CD14-positive monocyte (primary cell): ENCODE measurements at regions not wholly inside any gene's neighbourhood (a gene's known extent, or its start where the extent isn't known, plus 50 kb on each side); places are given as distances from the start of the nearest gene placed in this dataset.

ENCODE experiments used
- DNase-seq, 3 donors: peaks; one replicate each; pipeline ENCODE4 v3.0.0-alpha.2; 2011 to 2022
- H2AFZ ChIP-seq: 2 replicates; pipeline ENCODE4 v1.6.0; 2012; ENCODE audit warnings: mild to moderate bottlenecking, low read depth, low read length, inconsistent platforms; ENCODE audit not compliant: insufficient read depth, poor library complexity, severe bottlenecking
- H3K27ac ChIP-seq, 2 donors: 1 replicate in 1 of 2; 2 replicates in 1 of 2; pipeline ENCODE4 v1.5.1; 2012 to 2013; ENCODE audit warnings: low read length in 2 of 2, control low read depth in 1 of 2, inconsistent platforms in 1 of 2, low read depth in 1 of 2, mild to moderate bottlenecking in 1 of 2
- H3K27me3 ChIP-seq, 2 donors: one replicate each; pipeline versions ENCODE4 v1.6.0 to v1.6.1; 2011 to 2013; ENCODE audit warnings: low read length in 2 of 2; ENCODE audit not compliant: control insufficient read depth in 2 of 2, insufficient read depth in 2 of 2
- H3K36me3 ChIP-seq, 2 donors: replicated peaks in 1 of 2; 1 replicate in 1 of 2; 2 replicates in 1 of 2; pipeline versions ENCODE4 v1.5.1 to v1.6.1; 2012 to 2013; ENCODE audit warnings: low read length in 2 of 2, control low read depth in 1 of 2, inconsistent platforms in 1 of 2, mild to moderate bottlenecking in 1 of 2; ENCODE audit not compliant: insufficient read depth in 2 of 2, control insufficient read depth in 1 of 2
- H3K4me1 ChIP-seq, 2 donors: 1 replicate in 1 of 2; 2 replicates in 1 of 2; pipeline versions ENCODE4 v1.5.1 to v1.6.1; 2012 to 2013; ENCODE audit warnings: low read length in 2 of 2, control low read depth in 1 of 2, inconsistent platforms in 1 of 2, mild to moderate bottlenecking in 1 of 2, moderate library complexity in 1 of 2; ENCODE audit not compliant: insufficient read depth in 2 of 2, control insufficient read depth in 1 of 2
- H3K4me2 ChIP-seq: replicated peaks from 2 replicates; pipeline ENCODE3; 2012; ENCODE audit warnings: low read length, moderate library complexity, mild to moderate bottlenecking; ENCODE audit not compliant: poor library complexity, severe bottlenecking; ENCODE audit errors: extremely low read depth
- H3K4me3 ChIP-seq, 3 experiments: fragments of 200-600 bp in 1 of 3; sonication (generic) in 1 of 3; replicated peaks in 1 of 3; 1 replicate in 2 of 3; 2 replicates in 1 of 3; pipeline ENCODE4 v1.5.1; 2011 to 2013; ENCODE audit warnings: low read length in 3 of 3, mild to moderate bottlenecking in 3 of 3, control low read depth in 2 of 3, low read depth in 2 of 3, inconsistent platforms in 1 of 3, moderate library complexity in 1 of 3
- H3K79me2 ChIP-seq: 2 replicates; pipeline ENCODE4 v1.6.0; 2012; ENCODE audit warnings: mild to moderate bottlenecking, control low read depth, inconsistent platforms, low read length, moderate library complexity; ENCODE audit not compliant: insufficient read depth
- H3K9ac ChIP-seq: 2 replicates; pipeline ENCODE4 v1.6.0; 2017; ENCODE audit warnings: low read length, mild to moderate bottlenecking; ENCODE audit not compliant: insufficient read depth, poor library complexity, severe bottlenecking
- H3K9me3 ChIP-seq, 2 donors: replicated peaks in 1 of 2; 1 replicate in 1 of 2; 2 replicates in 1 of 2; pipeline versions ENCODE4 v1.5.1 to v1.6.1; 2012 to 2013; ENCODE audit warnings: low read length in 2 of 2, control low read depth in 1 of 2; ENCODE audit not compliant: control insufficient read depth in 1 of 2, insufficient read depth in 1 of 2
- H4K20me1 ChIP-seq: 2 replicates; pipeline ENCODE4 v1.6.0; 2012; ENCODE audit warnings: mild to moderate bottlenecking, low read length, control low read depth, moderate library complexity; ENCODE audit not compliant: insufficient read depth
- H3K27ac Mint-ChIP-seq, 7 donors: one replicate each; pipeline ENCODE4 v1.8.0; 2020; ENCODE audit warnings: mild to moderate bottlenecking in 7 of 7, mixed read lengths in 7 of 7, moderate library complexity in 6 of 7, inconsistent platforms in 2 of 7
- H3K27me3 Mint-ChIP-seq, 3 donors: one replicate each; pipeline ENCODE4 v1.8.0; 2021 to 2022; ENCODE audit warnings: low read depth in 3 of 3, mild to moderate bottlenecking in 3 of 3, mixed read lengths in 3 of 3, moderate library complexity in 3 of 3, inconsistent platforms in 1 of 3
- H3K36me3 Mint-ChIP-seq, 2 donors: one replicate each; pipeline ENCODE4 v1.8.0; 2020; ENCODE audit warnings: mixed read lengths in 2 of 2, inconsistent platforms in 1 of 2, mild to moderate bottlenecking in 1 of 2
- H3K4me1 Mint-ChIP-seq: one replicate; pipeline ENCODE4 v1.8.0; 2020; ENCODE audit warnings: mild to moderate bottlenecking, mixed read lengths
- H3K4me3 Mint-ChIP-seq, 2 donors: one replicate each; pipeline ENCODE4 v1.8.0; 2020; ENCODE audit warnings: mild to moderate bottlenecking in 2 of 2, mixed read lengths in 2 of 2, moderate library complexity in 1 of 2
- H3K9me3 Mint-ChIP-seq, 7 donors: one replicate each; pipeline ENCODE4 v1.8.0; 2020 to 2022; ENCODE audit warnings: mixed read lengths in 7 of 7, mild to moderate bottlenecking in 6 of 7, moderate library complexity in 6 of 7, inconsistent platforms in 2 of 7
- CTCF ChIP-seq: fragments of 200-600 bp; IDR thresholded peaks from one replicate; pipeline ENCODE4 v1.8.0; 2022; ENCODE audit warnings: antibody characterized with exemption, mild to moderate bottlenecking
- WGBS: methylation state at CpG from one replicate; pipeline ENCODE4 v1.1.5; 2013; ENCODE audit warnings: missing lambda C conversion rate; ENCODE audit not compliant: insufficient coverage; 5-methylcytosine and 5-hydroxymethylcytosine counted together
- intact Hi-C, 2 donors: fragments of 100-400 bp; cut with micrococcal nuclease; formaldehyde crosslinking; loops; one replicate each; pipeline versions ENCODE4 v1.15.0 to v1.15.1; 2023

DNA sequence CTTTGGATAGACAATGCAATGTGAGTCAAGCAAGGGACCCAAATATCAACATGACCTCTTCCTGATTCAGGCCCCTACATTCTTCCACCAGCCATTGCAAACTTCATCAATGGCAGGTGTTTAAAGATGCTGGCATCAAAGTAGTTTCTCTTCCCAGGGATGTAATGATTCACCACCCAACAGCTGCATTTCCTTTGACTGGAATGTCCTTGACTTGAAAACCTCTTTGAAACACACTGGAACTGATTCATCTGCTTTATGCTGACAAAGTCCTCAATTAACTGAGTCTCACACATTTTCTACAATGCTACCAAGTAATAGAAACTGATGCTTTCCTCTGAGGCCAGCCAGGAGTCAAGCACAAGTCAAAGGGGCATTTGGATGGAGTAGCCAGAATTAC is 385.5 kb downstream of the GBE1 start:
- Histone ChIP-seq H2AFZ (no peak overlapping the region), H3K9me3 (peaks cover 4 to 17% of the 10 kb centered on the region in 2 donors), H3K4me1 (no peaks in the 10 kb centered on the region), H3K36me3 (no peaks in the 10 kb centered on the region), H3K4me2 (no peak overlapping the region), H3K27ac (no peak overlapping the region), H4K20me1 (no peaks in the 10 kb centered on the region), H3K4me3 (no peak overlapping the region), H3K27me3 (no peaks in the 10 kb centered on the region), H3K79me2 (no peaks in the 10 kb centered on the region), H3K9ac (no peak overlapping the region)
- no peak for DNase-seq
- H3K27ac Mint-ChIP-seq = no peak overlapping the region
- peaks cover 2 to 14% (median 6%) of the 10 kb centered on the region in 7 donors for H3K9me3 Mint-ChIP-seq
- H3K27me3 Mint-ChIP-seq = no peaks in the 10 kb centered on the region
- intact Hi-C loops = no loop called here
- no peak overlapping the region for H3K4me3 Mint-ChIP-seq
- H3K4me1 Mint-ChIP-seq = no peaks in the 10 kb centered on the region
- H3K36me3 Mint-ChIP-seq = no peaks in the 10 kb centered on the region
- no peak for TF ChIP-seq CTCF

DNA sequence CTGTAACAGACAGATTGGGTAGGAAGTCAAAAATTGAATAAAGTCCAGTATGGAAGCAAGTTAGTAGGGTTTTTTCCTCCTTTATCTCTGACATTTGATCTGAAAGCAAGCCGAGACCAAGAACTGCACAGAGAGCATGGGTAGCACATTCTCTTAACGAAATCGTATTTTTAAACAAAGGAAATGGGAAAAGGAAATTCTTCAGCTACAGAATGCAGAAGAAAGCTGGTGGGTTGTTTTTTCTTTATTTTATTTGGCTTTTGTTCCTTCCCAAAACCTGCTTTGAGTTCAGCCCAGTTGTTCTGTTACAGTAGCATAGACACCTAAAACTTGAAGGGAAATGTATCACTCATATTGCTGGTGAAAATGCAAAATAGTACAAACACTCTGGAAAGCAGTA is 397.0 kb downstream of the GBE1 start:
- Mint-ChIP-seq H3K27me3 (no peaks in the 10 kb centered on the region), H3K4me3 (no peak overlapping the region), H3K36me3 (no peaks in the 10 kb centered on the region), H3K27ac (no peak overlapping the region), H3K4me1 (no peaks in the 10 kb centered on the region), H3K9me3 (peaks cover 0 to 7% (median 1%) of the 10 kb centered on the region in 7 donors)
- no peak for DNase-seq
- TF ChIP-seq CTCF = no peak
- Histone ChIP-seq H3K27ac (no peak overlapping the region), H3K79me2 (no peaks in the 10 kb centered on the region), H3K4me2 (no peak overlapping the region), H3K9ac (no peak overlapping the region), H2AFZ (no peak overlapping the region), H3K27me3 (no peaks in the 10 kb centered on the region), H3K36me3 (no peaks in the 10 kb centered on the region), H3K4me1 (no peaks in the 10 kb centered on the region), H3K4me3 (no peak overlapping the region), H3K9me3 (peaks cover 0 to 4% of the 10 kb centered on the region in 2 donors), H4K20me1 (no peaks in the 10 kb centered on the region)
- intact Hi-C loops = no loop called here
- 27% methylated on average over 2 of the region's 3 CpGs for WGBS
